ENCODE measurements at regions not wholly inside any gene's neighbourhood (a gene's known extent, or its start where the extent isn't known, plus 50 kb on each side); places are given as distances from the start of the nearest gene placed in this dataset.
"Not testable (repeated sequence)": the region's sequence is repeated elsewhere in the genome, so short reads cannot be mapped to it uniquely, and the experiment has no call there.

- DNase-seq, result no peak
Observed at GRCh38 chr11:92168936-92169335, 55.7 kb upstream of the FAT3 start.

GRCh38 chr11:92167571-92167970 is 57.0 kb upstream of the FAT3 start:
- no peak for DNase-seq

- DNase-seq, result no peak
Observed at GRCh38 chr11:92166335-92166734, 58.3 kb upstream of the FAT3 start.

GRCh38 chr11:92163879-92164278 is 60.7 kb upstream of the FAT3 start:
- DNase-seq, result no peak

GRCh38 chr11:92162776-92163175 is 61.8 kb upstream of the FAT3 start:
- DNase-seq, result no peak

- DNase-seq, result no peak
Observed at GRCh38 chr11:92159931-92160330, 64.7 kb upstream of the FAT3 start.

- DNase-seq, result not testable (repeated sequence)
Observed at GRCh38 chr11:92157390-92157789, 67.2 kb upstream of the FAT3 start.

GRCh38 chr11:92154611-92155010 is 70.0 kb upstream of the FAT3 start:
- no peak for DNase-seq

- DNase-seq, result no peak
Observed at GRCh38 chr11:92154110-92154509, 70.5 kb upstream of the FAT3 start.

- DNase-seq, result no peak
Observed at GRCh38 chr11:92153542-92153941, 71.1 kb upstream of the FAT3 start.

GRCh38 chr11:92152245-92152644 is 72.4 kb upstream of the FAT3 start:
- peak; percentile 0 for DNase-seq

- no peak for DNase-seq
Observed at GRCh38 chr11:92149996-92150395, 74.6 kb upstream of the FAT3 start.

GRCh38 chr11:92141725-92142124 is 82.9 kb upstream of the FAT3 start:
- DNase-seq, result no peak

- DNase-seq, result no peak
Observed at GRCh38 chr11:92141159-92141558, 83.5 kb upstream of the FAT3 start.

GRCh38 chr11:92140021-92140420 is 84.6 kb upstream of the FAT3 start:
- DNase-seq, result no peak

GRCh38 chr11:92138296-92138695 is 86.3 kb upstream of the FAT3 start:
- no peak for DNase-seq

- DNase-seq, result no peak
Observed at GRCh38 chr11:92137747-92138146, 86.9 kb upstream of the FAT3 start.

GRCh38 chr11:92136797-92137196 is 87.8 kb upstream of the FAT3 start:
- DNase-seq, result no peak

GRCh38 chr11:92131289-92131865 is 93.2 kb upstream of the FAT3 start:
- DNase-seq, result no peak

GRCh38 chr11:92130421-92130831 is 94.2 kb upstream of the FAT3 start:
- no peak for DNase-seq

GRCh38 chr11:92129811-92130210 is 94.8 kb upstream of the FAT3 start:
- no peak for DNase-seq

- no peak for DNase-seq
Observed at GRCh38 chr11:92128026-92128425, 96.6 kb upstream of the FAT3 start.

- no peak for DNase-seq
Observed at GRCh38 chr11:92125321-92125720, 99.3 kb upstream of the FAT3 start.

- DNase-seq, result no peak
Observed at GRCh38 chr11:92123540-92123939, 101.1 kb upstream of the FAT3 start.

GRCh38 chr11:92122561-92122960 is 102.1 kb upstream of the FAT3 start:
- no peak for DNase-seq

GRCh38 chr11:92111287-92111686 is 113.3 kb upstream of the FAT3 start:
- DNase-seq, result no peak
